Prostate gland (tissue), 2 donors: ENCODE measurements at regions not wholly inside any gene's neighbourhood (a gene's known extent, or its start where the extent isn't known, plus 50 kb on each side); places are given as distances from the start of the nearest gene placed in this dataset.

Experiments used
- DNase-seq: peaks from one replicate; pipeline ENCODE4 v3.0.0-alpha.2; 2019; ENCODE audit warnings: low spot score
- H3K27ac ChIP-seq, 2 donors: fragments of 200-600 bp; sonication (generic); 2 replicates each; pipeline ENCODE4 v1.5.1; 2017 to 2019
- H3K27me3 ChIP-seq: fragments of 200-600 bp; sonication (generic); replicated peaks from 2 replicates; pipeline ENCODE4 v1.5.1; 2019; ENCODE audit not compliant: insufficient read depth
- H3K36me3 ChIP-seq, 2 donors: fragments of 200-600 bp; sonication (generic); 1 replicate in 1 of 2; 2 replicates in 1 of 2; pipeline versions ENCODE4 v1.5.1 to v1.8.1; 2017 to 2019
- H3K4me1 ChIP-seq: fragments of 200-600 bp; sonication (generic); replicated peaks from 2 replicates; pipeline ENCODE4 v1.5.1; 2019
- H3K4me3 ChIP-seq, 2 donors: fragments of 200-600 bp; sonication (generic); 2 replicates each; pipeline ENCODE4 v1.5.1; 2017 to 2019
- H3K9me3 ChIP-seq: fragments of 200-600 bp; sonication (generic); 2 replicates; pipeline ENCODE4 v1.5.1; 2017
- CTCF ChIP-seq, 4 experiments: fragments of 200-600 bp in 2 of 4; fragments of 450-650 bp in 2 of 4; sonication (generic) in 2 of 4; IDR thresholded peaks; 1 replicate in 3 of 4; 2 replicates in 1 of 4; pipeline ENCODE4 v1.5.1; 2016 to 2019; ENCODE audit warnings: antibody characterized with exemption in 4 of 4, mild to moderate bottlenecking in 2 of 4, moderate library complexity in 2 of 4
- POLR2A ChIP-seq: fragments of 450-650 bp; IDR thresholded peaks from one replicate; pipeline ENCODE4 v1.6.1; 2016; ENCODE audit warnings: antibody characterized with exemption, mild to moderate bottlenecking
- POLR2AphosphoS5 ChIP-seq: sonication (generic); formaldehyde crosslinking; IDR thresholded peaks from one replicate; pipeline ENCODE4 v1.6.1; 2017; ENCODE audit warnings: antibody characterized with exemption
- WGBS: methylation state at CpG from one replicate; pipeline ENCODE4 v1.1.5; 2018; 5-methylcytosine and 5-hydroxymethylcytosine counted together
- intact Hi-C: fragments of 100-400 bp; cut with DNase I; formaldehyde crosslinking; loops from one replicate; pipeline ENCODE4 v1.14.2; 2022

GRCh38 chr6:47159763-47160162, 117.6 kb upstream of the ADGRF1 start:
- Histone ChIP-seq H3K27me3 (no peaks in the 10 kb centered on the region), H3K9me3 (no peaks in the 10 kb centered on the region), H3K36me3 (no peaks in the 10 kb centered on the region), H3K4me3 (no peak overlapping the region), H3K27ac (no peak overlapping the region), H3K4me1 (no peaks in the 10 kb centered on the region)
- DNase-seq, result no peak
- intact Hi-C loops, result no loop called here
- TF ChIP-seq POLR2AphosphoS5, result no peak
- TF ChIP-seq POLR2A, result no peak
- WGBS, result 92% methylated on average over 5 of the region's 5 CpGs

GRCh38 chr6:47157653-47158219, 115.6 kb upstream of the ADGRF1 start:
- Histone ChIP-seq H3K27ac (no peak overlapping the region), H3K36me3 (no peaks in the 10 kb centered on the region), H3K9me3 (no peaks in the 10 kb centered on the region), H3K4me3 (no peak overlapping the region), H3K4me1 (no peaks in the 10 kb centered on the region), H3K27me3 (no peaks in the 10 kb centered on the region)
- 46% methylated on average over 2 of the region's 2 CpGs for WGBS
- DNase-seq, result no peak
- no peak for TF ChIP-seq POLR2A
- no peak for TF ChIP-seq POLR2AphosphoS5
- no peak for TF ChIP-seq CTCF (IDR thresholded peaks at IDR 0.05)
- intact Hi-C loops, result no loop called here

GRCh38 chr6:47157063-47157462, 114.9 kb upstream of the ADGRF1 start:
- TF ChIP-seq POLR2A (no peak), POLR2AphosphoS5 (no peak), CTCF (IDR thresholded peaks at IDR 0.05) (no peak)
- Histone ChIP-seq H3K4me3 (no peak overlapping the region), H3K27ac (no peak overlapping the region), H3K4me1 (no peaks in the 10 kb centered on the region), H3K36me3 (no peaks in the 10 kb centered on the region), H3K9me3 (no peaks in the 10 kb centered on the region), H3K27me3 (no peaks in the 10 kb centered on the region)
- 86% methylated on average over 1 of the region's 1 CpG for WGBS
- no peak for DNase-seq
- intact Hi-C loops, result no loop called here

- no peaks in the 10 kb centered on the region for H3K36me3 ChIP-seq
- no peak for TF ChIP-seq CTCF (IDR thresholded peaks at IDR 0.05)
- no peak for TF ChIP-seq POLR2AphosphoS5
- no peak for TF ChIP-seq POLR2A
- intact Hi-C loops, result no loop called here
- H3K9me3 ChIP-seq, result no peaks in the 10 kb centered on the region
- no peaks in the 10 kb centered on the region for H3K4me1 ChIP-seq
- 69% methylated on average over 4 of the region's 4 CpGs for whole genome bisulfite sequencing
- H3K27me3 ChIP-seq, result no peaks in the 10 kb centered on the region
- H3K4me3 ChIP-seq, result no peak overlapping the region
- no peak for DNase-seq
- H3K27ac ChIP-seq, result no peak overlapping the region
These were observed 114.1 kb upstream of the ADGRF1 start for GRCh38 chr6:47156196-47156595.

- H3K4me3 ChIP-seq, result no peak overlapping the region
- H3K27me3 ChIP-seq, result no peaks in the 10 kb centered on the region
- H3K4me1 ChIP-seq, result no peaks in the 10 kb centered on the region
- 90% methylated on average over 3 of the region's 3 CpGs for WGBS
- H3K9me3 ChIP-seq, result no peaks in the 10 kb centered on the region
- intact Hi-C loops, result no loop called here
- no peak for DNase-seq
- H3K36me3 ChIP-seq, result no peaks in the 10 kb centered on the region
- TF ChIP-seq POLR2A (no peak), POLR2AphosphoS5 (no peak), CTCF (IDR thresholded peaks at IDR 0.05) (no peak)
- H3K27ac ChIP-seq, result no peak overlapping the region
These were observed 111.2 kb upstream of the ADGRF1 start for GRCh38 chr6:47153404-47153755.
